Neutrophil (primary cell): ENCODE measurements at regions not wholly inside any gene's neighbourhood (a gene's known extent, or its start where the extent isn't known, plus 50 kb on each side); places are given as distances from the start of the nearest gene placed in this dataset.

Source experiments
- H3K27ac ChIP-seq: fragments of 200-600 bp; sonication (generic); 2 replicates; pipeline ENCODE4 v1.5.1; 2016; ENCODE audit warnings: mild to moderate bottlenecking, moderate library complexity
- H3K27me3 ChIP-seq: fragments of 200-600 bp; sonication (generic); 2 replicates; pipeline ENCODE4 v1.6.0; 2016; ENCODE audit warnings: mild to moderate bottlenecking
- H3K36me3 ChIP-seq: fragments of 200-600 bp; sonication (generic); 2 replicates; pipeline ENCODE4 v1.5.1; 2017
- H3K4me1 ChIP-seq, 2 experiments: fragments of 200-600 bp in 1 of 2; sonication (generic) in 1 of 2; 1 replicate in 1 of 2; 2 replicates in 1 of 2; pipeline versions ENCODE4 v1.5.1 to v1.6.1; 2013 to 2016; ENCODE audit warnings: low read depth in 1 of 2, low read length in 1 of 2, mild to moderate bottlenecking in 1 of 2, moderate library complexity in 1 of 2; ENCODE audit not compliant: control insufficient read depth in 1 of 2, insufficient read depth in 1 of 2
- H3K4me3 ChIP-seq, 2 experiments: fragments of 200-600 bp in 1 of 2; sonication (generic) in 1 of 2; 1 replicate in 1 of 2; 2 replicates in 1 of 2; pipeline ENCODE4 v1.5.1; 2013 to 2016; ENCODE audit warnings: low read depth in 1 of 2, low read length in 1 of 2, mild to moderate bottlenecking in 1 of 2, moderate library complexity in 1 of 2
- H3K9me3 ChIP-seq: fragments of 200-600 bp; sonication (generic); 2 replicates; pipeline ENCODE4 v1.5.1; 2016
- TF ChIP-seq, protein P1 (sequence below): fragments of 200-600 bp; sonication (generic); IDR thresholded peaks from 2 replicates; pipeline ENCODE4 v1.5.1; 2016; ENCODE audit warnings: antibody characterized with exemption

DNA sequence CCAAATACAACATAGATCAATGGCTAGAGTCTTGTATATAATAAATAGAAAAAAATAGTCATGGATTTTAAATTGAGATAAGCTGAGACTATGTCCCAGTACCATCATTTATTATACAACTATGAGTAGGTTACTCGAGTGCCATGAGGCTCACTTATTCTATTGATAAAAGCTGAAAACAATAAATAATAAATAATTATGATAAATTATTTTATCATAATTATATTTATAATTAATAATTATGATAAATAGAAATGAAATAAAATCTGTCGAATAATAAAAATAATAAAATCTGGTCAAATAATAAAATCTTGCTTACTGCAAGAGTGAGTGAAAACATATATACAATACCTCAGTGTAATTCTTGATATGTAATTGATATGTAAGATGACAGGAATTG is 801.4 kb downstream of the FAM181B start:
- Histone ChIP-seq H3K36me3 (no peaks in the 10 kb centered on the region), H3K27me3 (no peaks in the 10 kb centered on the region), H3K27ac (no peak overlapping the region), H3K4me3 (no peak overlapping the region), H3K4me1 (no peaks in the 10 kb centered on the region), H3K9me3 (no peaks in the 10 kb centered on the region)
- TF ChIP-seq, protein P1, sequence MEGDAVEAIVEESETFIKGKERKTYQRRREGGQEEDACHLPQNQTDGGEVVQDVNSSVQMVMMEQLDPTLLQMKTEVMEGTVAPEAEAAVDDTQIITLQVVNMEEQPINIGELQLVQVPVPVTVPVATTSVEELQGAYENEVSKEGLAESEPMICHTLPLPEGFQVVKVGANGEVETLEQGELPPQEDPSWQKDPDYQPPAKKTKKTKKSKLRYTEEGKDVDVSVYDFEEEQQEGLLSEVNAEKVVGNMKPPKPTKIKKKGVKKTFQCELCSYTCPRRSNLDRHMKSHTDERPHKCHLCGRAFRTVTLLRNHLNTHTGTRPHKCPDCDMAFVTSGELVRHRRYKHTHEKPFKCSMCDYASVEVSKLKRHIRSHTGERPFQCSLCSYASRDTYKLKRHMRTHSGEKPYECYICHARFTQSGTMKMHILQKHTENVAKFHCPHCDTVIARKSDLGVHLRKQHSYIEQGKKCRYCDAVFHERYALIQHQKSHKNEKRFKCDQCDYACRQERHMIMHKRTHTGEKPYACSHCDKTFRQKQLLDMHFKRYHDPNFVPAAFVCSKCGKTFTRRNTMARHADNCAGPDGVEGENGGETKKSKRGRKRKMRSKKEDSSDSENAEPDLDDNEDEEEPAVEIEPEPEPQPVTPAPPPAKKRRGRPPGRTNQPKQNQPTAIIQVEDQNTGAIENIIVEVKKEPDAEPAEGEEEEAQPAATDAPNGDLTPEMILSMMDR = no peak

DNA sequence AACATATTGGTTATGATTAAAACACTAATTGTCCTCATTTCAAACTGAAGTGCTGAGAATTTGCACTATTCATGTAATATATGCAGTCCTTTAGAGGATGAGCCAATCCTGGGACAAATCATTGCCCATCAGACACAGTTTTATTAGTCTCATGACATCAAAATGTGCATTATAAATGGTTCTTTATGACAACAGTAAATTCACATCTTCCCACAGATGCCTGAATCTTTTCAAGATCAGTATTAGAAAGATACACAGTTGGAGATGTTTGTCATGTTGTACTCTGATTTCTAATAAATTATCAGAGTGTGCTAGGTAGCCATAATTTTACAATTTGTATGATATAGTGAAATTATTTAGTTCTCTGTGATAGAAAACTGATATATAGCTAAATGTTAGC is 813.5 kb downstream of the FAM181B start:
- no peak overlapping the region for H3K4me3 ChIP-seq
- no peaks in the 10 kb centered on the region for H3K27me3 ChIP-seq
- H3K9me3 ChIP-seq = no peaks in the 10 kb centered on the region
- no peak overlapping the region for H3K27ac ChIP-seq
- no peaks in the 10 kb centered on the region for H3K36me3 ChIP-seq
- TF ChIP-seq, protein P1 = no peak
- H3K4me1 ChIP-seq = no peaks in the 10 kb centered on the region

DNA sequence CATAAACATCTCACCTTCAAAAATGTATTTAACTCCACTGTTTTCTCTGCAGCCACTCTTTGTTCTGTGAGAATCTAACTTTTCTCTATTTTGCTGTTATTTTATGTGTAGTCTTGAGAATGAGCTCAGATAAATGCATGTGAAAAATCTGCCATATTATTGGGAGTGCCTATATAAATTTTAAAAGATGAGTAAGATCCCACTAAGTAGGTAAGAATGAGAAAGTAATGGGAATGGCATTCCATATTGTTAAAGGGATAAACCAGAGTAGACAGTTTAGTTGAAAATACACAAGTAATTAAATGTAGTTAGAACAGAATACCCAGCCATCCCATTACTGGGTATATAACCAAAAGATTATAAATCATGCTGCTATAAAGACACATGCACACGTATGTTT is 817.2 kb downstream of the FAM181B start:
- TF ChIP-seq, protein P1 = no peak
- Histone ChIP-seq H3K9me3 (no peaks in the 10 kb centered on the region), H3K4me1 (no peaks in the 10 kb centered on the region), H3K27ac (no peak overlapping the region), H3K36me3 (no peaks in the 10 kb centered on the region), H3K27me3 (no peaks in the 10 kb centered on the region), H3K4me3 (no peak overlapping the region)

DNA sequence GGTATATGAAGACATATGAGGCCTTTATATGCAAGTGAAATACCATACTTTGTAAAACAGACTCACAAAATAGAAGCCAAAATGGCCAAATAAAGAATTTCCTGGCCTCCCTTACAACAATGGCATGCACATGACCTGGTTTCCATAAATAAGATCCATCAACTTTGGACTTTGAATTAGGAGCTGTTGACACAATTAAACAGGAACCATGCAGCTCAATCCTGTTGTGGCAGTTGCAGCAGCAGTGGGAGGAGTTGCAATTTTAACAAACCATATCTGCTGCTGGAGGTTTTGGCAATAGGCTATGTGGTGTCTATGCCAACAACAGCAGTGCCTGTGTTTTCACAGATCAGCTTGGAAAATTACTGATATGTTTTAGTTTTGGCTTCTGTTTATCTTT is 818.6 kb downstream of the FAM181B start:
- H3K36me3 ChIP-seq = no peaks in the 10 kb centered on the region
- H3K27me3 ChIP-seq = no peaks in the 10 kb centered on the region
- H3K4me1 ChIP-seq = no peaks in the 10 kb centered on the region
- H3K9me3 ChIP-seq = no peaks in the 10 kb centered on the region
- TF ChIP-seq, protein P1 = no peak
- H3K27ac ChIP-seq = no peak overlapping the region
- H3K4me3 ChIP-seq = no peak overlapping the region

DNA sequence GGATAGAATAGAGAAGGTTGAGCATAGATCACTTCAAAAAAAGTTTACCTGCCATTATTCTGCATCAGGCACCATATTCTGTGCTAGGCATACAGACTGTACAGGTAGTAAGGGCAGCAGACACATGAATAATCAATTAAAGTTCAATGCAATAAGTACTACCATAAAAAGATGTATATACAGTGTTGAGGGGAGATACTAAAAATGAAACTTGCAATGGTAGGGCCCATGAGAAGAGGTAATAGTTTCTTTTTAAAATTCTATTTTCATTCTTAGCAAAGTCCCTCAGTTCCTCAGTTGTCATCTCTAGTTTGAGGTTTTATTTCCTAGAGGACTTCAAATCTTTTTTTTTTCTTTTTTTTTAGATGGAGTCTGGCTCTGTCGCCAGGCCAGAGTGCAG is 819.9 kb downstream of the FAM181B start:
- no peaks in the 10 kb centered on the region for H3K4me1 ChIP-seq
- H3K9me3 ChIP-seq = no peaks in the 10 kb centered on the region
- TF ChIP-seq, protein P1 = no peak
- H3K27me3 ChIP-seq = no peaks in the 10 kb centered on the region
- H3K36me3 ChIP-seq = no peaks in the 10 kb centered on the region
- no peak overlapping the region for H3K4me3 ChIP-seq
- no peak overlapping the region for H3K27ac ChIP-seq

DNA sequence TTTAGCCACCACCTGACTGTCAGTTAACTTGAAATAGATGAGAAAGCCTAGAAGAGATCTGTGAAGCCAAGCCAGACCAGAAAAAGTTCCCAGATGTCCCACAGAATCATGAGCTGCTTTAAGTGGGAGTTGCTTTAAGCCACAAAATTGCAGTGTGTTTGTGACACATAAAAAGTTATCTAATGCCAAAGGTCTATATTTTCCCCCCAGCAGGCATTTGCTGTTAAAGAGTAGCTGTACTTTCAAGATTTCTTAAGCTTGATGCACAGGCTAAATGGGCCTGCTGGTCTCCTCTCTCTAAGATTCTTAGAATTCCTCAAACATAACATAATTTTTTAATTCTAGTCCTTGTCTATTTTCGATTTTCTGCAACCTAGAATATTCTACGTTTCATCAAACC is 825.7 kb downstream of the FAM181B start:
- Histone ChIP-seq H3K27ac (no peak overlapping the region), H3K4me1 (no peaks in the 10 kb centered on the region), H3K4me3 (no peak overlapping the region), H3K9me3 (no peaks in the 10 kb centered on the region), H3K36me3 (no peaks in the 10 kb centered on the region), H3K27me3 (no peaks in the 10 kb centered on the region)
- TF ChIP-seq, protein P1 = no peak
